Mesothelial cell of epicardium (in vitro differentiated cells): ENCODE measurements at regions not wholly inside any gene's neighbourhood (a gene's known extent, or its start where the extent isn't known, plus 50 kb on each side); places are given as distances from the start of the nearest gene placed in this dataset.
"Not testable (repeated sequence)": the region's sequence is repeated elsewhere in the genome, so short reads cannot be mapped to it uniquely, and the experiment has no call there.

ENCODE experiments used
- DNase-seq, 2 experiments: peaks; one replicate each; pipeline ENCODE4 v3.0.0; 2021; ENCODE audit warnings: low spot score in 2 of 2; ENCODE audit not compliant: unreplicated experiment in 2 of 2
- H3K27ac Mint-ChIP-seq: 2 replicates; pipeline ENCODE4 v1.8.0; 2021; ENCODE audit warnings: mixed read lengths
- H3K27me3 Mint-ChIP-seq: 2 replicates; pipeline ENCODE4 v1.8.0; 2021; ENCODE audit warnings: low read depth, mixed read lengths
- H3K36me3 Mint-ChIP-seq: 2 replicates; pipeline ENCODE4 v1.8.0; 2021; ENCODE audit warnings: mixed read lengths
- H3K4me1 Mint-ChIP-seq: 2 replicates; pipeline ENCODE4 v1.8.0; 2021; ENCODE audit warnings: mixed read lengths
- H3K4me3 Mint-ChIP-seq: 2 replicates; pipeline ENCODE4 v1.8.0; 2021; ENCODE audit warnings: mild to moderate bottlenecking, moderate library complexity, mixed read lengths
- H3K9me3 Mint-ChIP-seq: 2 replicates; pipeline ENCODE4 v1.8.0; 2021; ENCODE audit warnings: mixed read lengths
- CTCF ChIP-seq: fragments of 200-600 bp; sonication (generic); IDR thresholded peaks from one replicate; pipeline ENCODE4 v1.5.0; 2021; ENCODE audit warnings: antibody characterized with exemption; ENCODE audit not compliant: unreplicated experiment

- Mint-ChIP-seq H3K4me3 (no peak overlapping the region), H3K4me1 (peaks cover 17% of the 10 kb centered on the region), H3K27me3 (no peaks in the 10 kb centered on the region), H3K36me3 (no peaks in the 10 kb centered on the region), H3K9me3 (peaks cover 11% of the 10 kb centered on the region), H3K27ac (peak overlapping the region; percentile 11)
- no peak for DNase-seq
- TF ChIP-seq CTCF = no peak
Measured at GRCh38 chr14:53368066-53368465, 214.9 kb upstream of the DDHD1 start.

GRCh38 chr14:53367644-53368026 is 214.5 kb upstream of the DDHD1 start:
- peaks cover 2% of the 10 kb centered on the region for H3K36me3 Mint-ChIP-seq
- no peak for TF ChIP-seq CTCF
- peak overlapping the region; percentile 11 for H3K27ac Mint-ChIP-seq
- H3K4me1 Mint-ChIP-seq = peaks cover 17% of the 10 kb centered on the region
- DNase-seq = no peak
- H3K4me3 Mint-ChIP-seq = no peak overlapping the region
- H3K9me3 Mint-ChIP-seq = peaks cover 14% of the 10 kb centered on the region
- H3K27me3 Mint-ChIP-seq = no peaks in the 10 kb centered on the region

- H3K27me3 Mint-ChIP-seq = no peaks in the 10 kb centered on the region
- peaks cover 17% of the 10 kb centered on the region for H3K4me1 Mint-ChIP-seq
- H3K9me3 Mint-ChIP-seq = peaks cover 20% of the 10 kb centered on the region
- peaks cover 2% of the 10 kb centered on the region for H3K36me3 Mint-ChIP-seq
- no peak overlapping the region for H3K27ac Mint-ChIP-seq
- TF ChIP-seq CTCF = no peak
- no peak overlapping the region for H3K4me3 Mint-ChIP-seq
- no peak for DNase-seq
Measured at GRCh38 chr14:53365486-53366130, 212.5 kb upstream of the DDHD1 start.

- not testable (repeated sequence) for H3K4me3 Mint-ChIP-seq, H3K27ac Mint-ChIP-seq, H3K4me1 Mint-ChIP-seq, DNase-seq, H3K27me3 Mint-ChIP-seq, H3K36me3 Mint-ChIP-seq
- peaks cover 22% of the 10 kb centered on the region for H3K9me3 Mint-ChIP-seq
Measured at GRCh38 chr14:53362916-53363315, 209.8 kb upstream of the DDHD1 start.

- H3K27me3 Mint-ChIP-seq = no peaks in the 10 kb centered on the region
- no peak for TF ChIP-seq CTCF
Measured at GRCh38 chr14:53360829-53361228, 207.7 kb upstream of the DDHD1 start.

GRCh38 chr14:53358166-53358565 is 205.0 kb upstream of the DDHD1 start:
- H3K9me3 Mint-ChIP-seq = peaks cover 18% of the 10 kb centered on the region
- no peak overlapping the region for H3K27ac Mint-ChIP-seq
- no peak for TF ChIP-seq CTCF
- H3K27me3 Mint-ChIP-seq = no peaks in the 10 kb centered on the region
- DNase-seq = no peak
- peaks cover 2% of the 10 kb centered on the region for H3K36me3 Mint-ChIP-seq
- H3K4me3 Mint-ChIP-seq = no peak overlapping the region
- H3K4me1 Mint-ChIP-seq = peaks cover 21% of the 10 kb centered on the region

More at GRCh38 chr14:53360829-53361228, 207.7 kb upstream of the DDHD1 start:
- H3K4me3 Mint-ChIP-seq = no peak overlapping the region
- no peak for DNase-seq
- no peak overlapping the region for H3K27ac Mint-ChIP-seq
- H3K36me3 Mint-ChIP-seq = peaks cover 2% of the 10 kb centered on the region
- H3K9me3 Mint-ChIP-seq = peaks cover 22% of the 10 kb centered on the region
- H3K4me1 Mint-ChIP-seq = peaks cover 6% of the 10 kb centered on the region
